Activated CD4-positive, alpha-beta T cell treated with anti-CD3 and anti-CD28 coated beads, Interleukin-10, Interleukin-2, amounts not matched to agents 100 ng/mL and 50 ng/mL, durations not matched to agents 16 hours and 8 hours (primary cell): ENCODE measurements at regions not wholly inside any gene's neighbourhood (a gene's known extent, or its start where the extent isn't known, plus 50 kb on each side); places are given as distances from the start of the nearest gene placed in this dataset.

Experiments
- DNase-seq: peaks from one replicate; pipeline ENCODE4 v3.0.0-alpha.2; 2020

GRCh38 chr2:190785334-190785733 lies 95.3 kb upstream of the GLS start:
- DNase-seq, result no peak

DNA sequence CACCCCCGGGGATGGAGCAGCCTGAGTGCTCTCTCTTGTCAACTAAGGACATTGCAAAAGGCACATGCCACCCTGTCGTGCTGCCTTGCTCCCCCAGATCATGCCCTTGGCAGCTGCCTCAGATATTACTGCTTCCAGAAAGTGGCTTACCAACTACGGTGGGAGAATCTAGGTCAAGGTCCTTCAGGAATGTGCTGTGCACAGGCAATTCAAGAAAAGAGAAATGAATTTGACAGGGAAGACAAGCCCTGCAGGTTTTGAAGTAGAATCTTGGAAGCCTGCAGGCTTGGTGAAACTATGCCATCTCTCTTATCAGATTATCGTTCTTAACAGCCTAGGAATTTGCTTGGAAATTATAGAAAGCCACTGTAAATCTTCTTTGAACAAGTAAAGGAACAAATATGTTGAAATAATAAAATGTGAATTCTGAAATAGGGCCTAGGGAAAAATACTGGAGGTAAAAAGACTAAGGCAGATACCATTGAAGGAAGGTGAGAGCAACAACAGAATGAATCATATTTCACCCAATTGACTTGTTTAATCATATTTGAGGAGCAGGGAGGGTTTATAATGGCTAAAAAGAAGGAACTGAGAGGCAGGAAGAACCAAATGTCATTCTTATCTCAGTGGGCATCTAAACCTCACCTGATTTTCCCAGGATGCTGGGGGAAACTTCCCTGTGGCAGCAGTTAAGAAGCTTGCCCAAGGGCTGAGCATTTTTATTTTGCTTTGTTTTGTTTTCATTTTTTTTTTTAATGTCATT lies 94.0 kb upstream of the GLS start:
- no peak for DNase-seq

DNA sequence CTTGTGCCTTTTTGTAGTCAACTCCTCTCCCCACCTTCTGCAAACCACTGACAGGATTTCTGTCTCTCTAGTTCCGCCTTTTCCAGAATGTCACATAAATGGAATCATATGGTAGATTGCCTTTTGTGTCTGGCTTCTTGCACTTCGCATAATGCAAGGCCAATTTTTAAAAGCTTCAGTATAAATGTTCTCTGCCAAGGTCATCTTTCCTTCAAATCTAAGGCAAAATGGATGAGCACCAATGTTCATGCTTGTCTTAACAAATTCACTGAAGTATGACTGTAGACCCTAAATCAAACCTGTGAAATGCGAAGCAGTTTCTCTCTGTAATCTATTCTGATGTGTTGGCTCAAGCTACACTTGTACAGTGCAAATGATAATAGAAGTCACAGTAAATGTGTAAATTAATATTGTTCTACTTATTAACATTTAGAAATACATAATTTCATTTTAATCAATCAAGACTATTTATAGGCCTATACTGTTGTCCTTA lies 92.8 kb upstream of the GLS start:
- DNase-seq, result no peak

- DNase-seq, result no peak
These were observed 91.3 kb upstream of the GLS start for GRCh38 chr2:190789074-190790004.

GRCh38 chr2:190791347-190791975 lies 89.2 kb upstream of the GLS start:
- peak; percentile 70 for DNase-seq

- DNase-seq, result no peak
These were observed 88.5 kb upstream of the GLS start for GRCh38 chr2:190791976-190792575.

DNA sequence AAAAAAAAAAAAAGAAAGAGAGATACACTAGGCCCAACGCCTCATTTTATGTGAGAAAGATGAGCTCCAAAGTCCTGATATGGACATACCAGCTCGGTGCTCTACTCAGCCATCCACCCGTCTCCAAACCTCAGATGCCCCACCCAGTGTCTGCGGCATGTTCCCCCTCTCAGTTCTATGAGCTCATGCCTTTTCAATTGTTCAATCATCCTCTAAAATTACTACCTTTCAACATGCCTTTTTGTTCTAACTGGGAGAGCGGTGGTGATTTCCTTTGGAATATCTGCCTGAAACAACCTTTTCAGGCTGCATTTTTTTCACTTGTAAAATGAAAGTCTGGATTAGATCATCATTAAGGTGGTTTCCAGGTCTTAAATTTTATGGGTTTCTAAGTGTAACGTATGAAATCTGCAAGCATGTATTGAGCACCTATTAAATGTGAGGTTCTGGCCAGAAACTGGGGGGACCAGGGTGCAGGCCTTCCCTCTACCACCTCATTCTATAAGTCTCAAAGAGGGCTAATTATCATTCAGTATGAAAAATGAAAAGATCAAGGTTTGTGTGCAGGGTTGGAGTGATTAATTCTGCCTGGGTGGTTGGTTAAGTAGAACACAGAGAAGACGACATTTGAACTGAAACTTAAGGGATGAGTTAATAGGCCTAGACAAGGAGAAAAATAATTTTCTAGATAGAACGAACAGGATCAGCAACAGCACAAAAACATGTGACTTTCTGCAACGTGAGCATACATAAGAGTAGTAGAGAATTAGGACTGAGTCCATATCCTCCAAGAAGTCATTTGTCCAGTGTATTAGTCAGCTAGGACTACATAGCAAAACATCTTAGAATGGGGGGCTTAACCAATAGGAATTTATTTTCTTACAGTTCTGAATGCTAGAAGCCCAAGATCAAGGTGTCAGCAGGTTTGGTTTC lies 87.4 kb upstream of the GLS start:
- no peak for DNase-seq

DNA sequence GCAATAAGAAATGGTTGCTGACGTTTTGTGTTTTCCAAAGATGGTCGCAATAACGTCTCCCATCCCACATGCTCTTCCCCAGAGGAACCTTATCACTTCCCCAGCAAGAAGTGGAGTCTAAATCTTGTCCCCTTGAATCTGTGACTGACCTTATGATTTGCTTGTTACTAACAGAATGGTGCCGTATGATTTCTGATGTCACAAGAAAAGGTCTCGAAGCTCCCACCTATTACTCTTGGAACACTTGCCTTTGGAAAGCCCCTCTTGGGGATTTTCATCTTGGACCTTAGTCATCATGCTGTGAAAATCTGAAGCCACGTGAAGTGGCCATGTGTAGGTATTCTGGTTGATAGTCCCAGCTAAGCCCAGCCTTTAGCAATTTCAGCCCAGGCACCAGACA lies 86.2 kb upstream of the GLS start:
- DNase-seq, result no peak

DNA sequence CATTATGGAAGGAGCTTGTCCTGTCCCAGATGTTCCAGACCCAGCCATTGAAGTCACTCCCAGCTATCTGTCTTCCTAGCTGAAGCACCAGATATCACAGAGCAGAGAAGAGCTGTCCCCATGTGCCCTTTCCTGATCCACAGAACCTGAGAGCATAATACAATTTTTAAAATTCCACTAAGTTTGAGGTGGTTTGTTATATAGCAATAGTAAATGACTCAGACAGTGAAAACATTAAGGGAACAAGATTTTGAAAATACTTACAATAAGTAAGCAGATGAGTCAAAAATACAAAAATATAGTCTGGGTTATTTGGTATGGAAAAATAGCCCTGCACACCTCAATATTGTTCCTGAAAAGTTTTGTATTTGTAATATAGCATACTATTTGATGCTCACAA lies 85.8 kb upstream of the GLS start:
- DNase-seq, result no peak

DNA sequence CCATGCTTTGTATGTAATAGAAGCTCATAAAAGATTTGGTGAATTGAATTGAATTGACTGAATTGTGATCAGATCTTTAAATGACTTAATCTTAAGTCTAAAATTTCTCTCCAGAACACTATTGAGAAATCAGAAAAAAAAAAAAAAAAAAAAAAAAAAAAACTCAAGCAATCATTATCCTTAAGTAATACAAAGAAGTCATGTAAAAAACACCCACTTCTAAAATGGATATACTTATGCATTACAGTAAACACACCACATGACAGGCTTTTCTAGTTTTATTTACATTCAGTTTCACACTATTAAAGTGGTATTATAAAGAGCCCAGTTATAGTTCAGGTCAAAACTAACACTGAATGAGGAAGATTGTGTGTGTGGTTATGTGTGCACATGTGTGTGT lies 84.9 kb upstream of the GLS start:
- DNase-seq, result no peak

DNA sequence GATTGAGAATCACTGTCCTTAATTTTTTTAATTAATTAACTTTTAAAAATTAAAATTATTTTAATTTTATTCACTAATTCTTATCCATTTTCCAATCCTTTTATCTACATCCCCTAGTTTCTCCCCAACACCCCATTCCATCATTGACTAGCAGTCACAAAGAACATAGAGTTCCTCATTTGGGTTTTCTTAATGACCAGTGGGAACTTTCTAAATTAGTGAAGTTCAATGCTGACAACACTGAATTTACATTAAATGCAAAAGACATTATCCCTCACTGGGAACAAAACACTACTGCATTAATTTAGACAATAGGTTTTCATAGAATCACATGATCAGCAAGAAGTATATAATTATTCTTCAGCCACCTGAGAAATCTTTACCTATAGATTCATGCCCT lies 80.6 kb upstream of the GLS start:
- DNase-seq, result no peak

DNA sequence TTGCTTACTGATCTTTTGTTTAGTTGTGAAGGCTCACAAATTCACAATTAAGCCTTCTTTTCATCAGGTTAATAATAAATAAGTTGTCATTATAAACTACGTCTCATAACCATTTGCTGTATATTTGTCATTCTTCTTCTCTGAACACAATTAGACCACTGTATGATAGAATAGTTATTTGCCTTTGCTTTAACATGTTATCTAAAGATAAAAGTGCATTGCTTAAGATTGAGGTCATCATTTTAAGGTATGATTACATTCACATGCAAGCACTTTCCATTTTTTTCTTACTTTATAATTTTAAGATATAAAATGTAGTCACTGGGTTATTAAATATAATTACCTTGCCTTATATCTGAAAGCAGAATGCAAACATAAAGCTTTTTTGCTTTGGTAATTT lies 80.1 kb upstream of the GLS start:
- DNase-seq, result no peak

GRCh38 chr2:190802129-190802528 lies 78.5 kb upstream of the GLS start:
- no peak for DNase-seq

- no peak for DNase-seq
These were observed 77.9 kb upstream of the GLS start for GRCh38 chr2:190802626-190803209.

DNA sequence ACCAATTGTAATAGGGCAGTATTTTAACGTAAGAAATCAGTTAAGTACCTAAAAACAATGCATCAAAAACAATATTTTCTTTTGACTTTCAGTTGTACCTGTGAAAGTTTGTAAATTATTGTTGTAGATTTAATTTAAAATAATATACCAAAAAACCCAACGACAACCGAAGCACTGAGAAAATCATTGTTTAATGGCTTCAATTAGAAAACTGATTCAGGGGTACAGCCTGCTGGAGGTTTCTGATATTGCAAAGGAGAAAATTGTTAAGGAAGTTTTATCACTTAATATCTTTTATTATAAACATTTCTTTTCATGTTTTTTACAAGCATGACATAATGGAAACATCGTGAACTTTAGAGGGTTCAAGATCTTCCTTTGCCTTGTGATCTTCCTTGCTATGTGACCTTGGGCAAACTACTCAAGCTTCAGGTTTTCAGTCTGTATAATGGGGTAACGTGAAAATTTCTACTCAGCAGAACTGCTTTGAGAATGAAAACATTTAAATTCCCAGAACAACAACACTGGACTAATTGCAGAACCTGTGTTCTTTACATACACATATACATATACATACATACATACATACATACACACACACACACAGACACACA lies 76.3 kb upstream of the GLS start:
- no peak for DNase-seq

GRCh38 chr2:190805126-190805525 lies 75.5 kb upstream of the GLS start:
- DNase-seq, result no peak

DNA sequence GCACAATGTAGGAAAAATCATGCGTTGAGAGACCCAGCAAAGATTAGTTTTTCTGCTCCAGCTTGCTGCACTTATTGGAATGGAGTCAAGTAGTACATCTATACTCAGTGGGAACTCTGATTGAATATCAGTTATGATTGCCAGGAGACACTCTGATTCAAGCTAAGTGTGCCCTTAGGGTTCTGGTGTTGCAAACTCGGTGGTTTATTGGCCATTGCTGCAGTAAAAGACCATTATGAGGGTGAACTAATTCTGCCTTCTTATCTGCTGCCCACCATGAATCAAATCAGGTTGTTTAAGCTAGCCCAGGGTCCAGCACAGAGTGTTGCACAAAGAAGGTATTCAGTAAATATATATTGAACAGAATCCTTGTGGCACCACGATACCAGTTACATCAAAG lies 74.8 kb upstream of the GLS start:
- DNase-seq, result no peak

DNA sequence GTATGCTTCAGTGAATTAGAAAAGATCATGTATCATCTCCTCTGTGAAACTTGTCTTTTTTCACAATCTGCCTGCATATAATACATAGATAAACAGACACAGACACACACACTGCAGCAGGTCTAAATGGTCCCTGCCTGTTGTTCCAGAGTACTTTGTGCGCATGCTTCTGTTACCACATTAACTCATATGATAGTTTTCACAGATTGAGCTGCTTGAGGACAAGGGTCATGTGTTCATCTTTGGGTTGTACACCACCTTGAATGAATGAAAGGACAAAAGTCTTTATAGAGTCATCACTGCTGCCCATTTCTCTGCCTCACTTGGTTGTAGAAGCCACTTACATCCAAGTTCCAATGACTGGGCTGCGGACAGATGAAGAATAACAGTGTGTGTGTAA lies 72.7 kb upstream of the GLS start:
- no peak for DNase-seq

- DNase-seq, result no peak
These were observed 71.4 kb upstream of the GLS start for GRCh38 chr2:190809139-190809764.

GRCh38 chr2:190809876-190810525 lies 70.6 kb upstream of the GLS start:
- no peak for DNase-seq
